ENCODE measurements at regions not wholly inside any gene's neighbourhood (a gene's known extent, or its start where the extent isn't known, plus 50 kb on each side); places are given as distances from the start of the nearest gene placed in this dataset.

DNA sequence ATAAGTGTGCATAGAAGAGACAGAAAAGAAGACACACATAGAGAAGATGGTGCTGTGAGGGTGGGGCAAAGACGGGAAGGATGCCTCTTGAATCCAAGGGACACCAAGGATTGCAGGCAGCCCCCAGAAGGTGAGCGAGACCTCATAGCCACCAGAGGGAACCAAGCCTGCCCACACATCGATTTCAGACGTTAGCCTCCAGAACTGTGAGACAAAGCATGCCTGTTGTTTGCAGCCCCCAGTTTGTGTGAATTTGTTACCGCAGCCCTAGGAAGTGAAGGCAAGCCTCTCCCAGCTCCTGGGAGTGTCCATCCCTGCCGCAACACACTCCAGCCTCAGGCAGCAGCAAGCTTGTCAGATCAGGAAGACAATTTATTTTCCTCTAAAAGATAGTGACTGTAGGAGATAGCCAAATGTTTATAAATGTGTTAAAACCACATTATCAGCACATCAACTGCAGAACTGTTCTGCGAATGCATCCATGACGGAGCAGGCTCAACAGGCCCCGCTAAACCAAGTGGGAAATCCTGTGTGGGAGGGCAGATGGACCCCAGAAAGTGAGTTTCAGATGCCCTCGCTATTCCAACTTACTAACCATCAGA, 543.3 kb downstream of the MATN1 start:
- H3K9me3 ChIP-seq = peaks cover 0 to 7% (median 0%) of the 10 kb centered on the region in 4 donors
- H3K4me3 ChIP-seq = no peak overlapping the region
- H3K27ac ChIP-seq (replicated peaks in 1 of 4) = no peak overlapping the region
- H3K27me3 ChIP-seq = no peaks in the 10 kb centered on the region
- 73% methylated on average over 7 of the region's 10 CpGs for WGBS
- TF ChIP-seq EP300 (IDR thresholded peaks at IDR 0.05) (no peak), POLR2A (IDR thresholded peaks at IDR 0.05; ENCODE audit: low read depth) (no peak), POLR2AphosphoS5 (IDR thresholded peaks at IDR 0.05) (no peak), CTCF (IDR thresholded peaks at IDR 0.05) (no peak)
- peak; percentile 88 for DNase-seq (ENCODE audit: extremely low spot score)
- no peaks in the 10 kb centered on the region for H3K4me1 ChIP-seq
- no peaks in the 10 kb centered on the region for H3K36me3 ChIP-seq
- intact Hi-C loops (cut with DNase I) = no loop called here

- intact Hi-C loops (cut with DNase I) = no loop called here
- 60% methylated on average over 1 of the region's 1 CpG for WGBS
- H3K4me3 ChIP-seq = no peak overlapping the region
Measured at GRCh38 chr1:30176477-30176876, 546.9 kb downstream of the MATN1 start.

DNA sequence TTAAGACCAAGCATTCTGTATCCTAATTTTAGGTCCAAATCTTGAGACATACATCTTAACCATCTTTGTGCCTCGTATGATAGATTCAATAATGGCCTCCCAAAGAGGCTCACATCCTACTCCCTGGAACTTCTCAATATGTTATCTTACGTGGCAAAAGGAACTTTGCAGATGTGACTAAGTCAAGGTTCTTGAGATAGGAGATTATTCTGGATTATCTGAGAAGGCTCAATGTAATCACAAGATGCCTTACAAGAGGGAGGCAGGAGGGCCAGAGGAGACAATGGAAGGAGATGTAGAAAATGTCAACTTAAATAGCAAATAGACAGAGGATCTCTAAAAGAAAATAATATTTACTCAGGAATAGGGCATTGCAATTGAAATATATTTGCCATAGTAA, 548.9 kb downstream of the MATN1 start:
- no peaks in the 10 kb centered on the region for H3K36me3 ChIP-seq
- H3K4me1 ChIP-seq = no peaks in the 10 kb centered on the region
- no peak for DNase-seq (ENCODE audit: extremely low spot score)
- H3K27ac ChIP-seq (replicated peaks in 1 of 4) = no peak overlapping the region
- TF ChIP-seq POLR2A (IDR thresholded peaks at IDR 0.05; ENCODE audit: low read depth) (no peak), CTCF (IDR thresholded peaks at IDR 0.05) (no peak), EP300 (IDR thresholded peaks at IDR 0.05) (no peak), POLR2AphosphoS5 (IDR thresholded peaks at IDR 0.05) (no peak)
- intact Hi-C loops (cut with DNase I) = no loop called here
- 83% methylated on average over 2 of the region's 2 CpGs for WGBS
- peaks cover 0 to 7% (median 0%) of the 10 kb centered on the region in 4 donors for H3K9me3 ChIP-seq
- H3K4me3 ChIP-seq = no peak overlapping the region
- H3K27me3 ChIP-seq = no peaks in the 10 kb centered on the region

More at GRCh38 chr1:30176477-30176876, 546.9 kb downstream of the MATN1 start:
- Histone ChIP-seq H3K27me3 (no peaks in the 10 kb centered on the region), H3K27ac (replicated peaks in 1 of 4) (no peak overlapping the region), H3K4me1 (no peaks in the 10 kb centered on the region), H3K36me3 (no peaks in the 10 kb centered on the region), H3K9me3 (peaks cover 0 to 7% (median 0%) of the 10 kb centered on the region in 4 donors)
- TF ChIP-seq CTCF (IDR thresholded peaks at IDR 0.05) = no peak
- TF ChIP-seq POLR2A (IDR thresholded peaks at IDR 0.05; ENCODE audit: low read depth) = no peak
- no peak for TF ChIP-seq POLR2AphosphoS5 (IDR thresholded peaks at IDR 0.05)
- no peak for TF ChIP-seq EP300 (IDR thresholded peaks at IDR 0.05)
- DNase-seq (ENCODE audit: extremely low spot score) = no peak

DNA sequence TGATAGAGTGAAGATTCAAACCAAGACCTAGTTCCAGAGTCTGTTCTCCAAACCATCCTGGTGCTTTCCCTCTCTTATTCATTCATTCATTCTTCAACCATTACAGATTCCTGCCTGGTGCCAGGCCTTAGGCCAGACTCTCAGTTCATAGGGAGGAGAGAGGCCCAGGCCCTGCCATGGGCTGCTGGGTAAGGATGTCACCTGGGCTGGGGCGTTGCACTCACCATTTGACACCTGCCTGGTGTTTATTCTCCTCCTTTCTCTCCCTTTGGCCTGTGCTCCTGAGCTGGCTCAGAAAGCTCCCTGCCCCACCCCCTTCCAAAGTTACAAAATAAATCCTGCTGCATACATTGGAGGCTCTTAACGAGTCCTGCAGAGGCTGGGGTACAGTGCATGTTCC, 549.8 kb downstream of the MATN1 start:
- WGBS = 49% methylated on average over 2 of the region's 2 CpGs
- H3K36me3 ChIP-seq = no peaks in the 10 kb centered on the region
- intact Hi-C loops (cut with DNase I) = no loop called here
- H3K4me3 ChIP-seq = no peak overlapping the region
- DNase-seq (ENCODE audit: extremely low spot score) = peak; percentile 77
- H3K27ac ChIP-seq (replicated peaks in 1 of 4) = no peak overlapping the region
- no peaks in the 10 kb centered on the region for H3K4me1 ChIP-seq
- TF ChIP-seq CTCF (IDR thresholded peaks at IDR 0.05) (no peak), POLR2A (IDR thresholded peaks at IDR 0.05; ENCODE audit: low read depth) (no peak), POLR2AphosphoS5 (IDR thresholded peaks at IDR 0.05) (no peak), EP300 (IDR thresholded peaks at IDR 0.05) (no peak)
- peaks cover 0 to 5% (median 0%) of the 10 kb centered on the region in 4 donors for H3K9me3 ChIP-seq
- no peaks in the 10 kb centered on the region for H3K27me3 ChIP-seq

GRCh38 chr1:30172757-30173156, 550.6 kb downstream of the MATN1 start:
- Histone ChIP-seq H3K27ac (replicated peaks in 1 of 4) (no peak overlapping the region), H3K4me3 (no peak overlapping the region), H3K9me3 (no peaks in the 10 kb centered on the region), H3K4me1 (no peaks in the 10 kb centered on the region), H3K36me3 (no peaks in the 10 kb centered on the region), H3K27me3 (no peaks in the 10 kb centered on the region)
- intact Hi-C loops (cut with DNase I) = no loop called here
- WGBS = 81% methylated on average over 2 of the region's 2 CpGs
- DNase-seq (ENCODE audit: extremely low spot score) = peak; percentile 29
- TF ChIP-seq POLR2AphosphoS5 (IDR thresholded peaks at IDR 0.05) (no peak), EP300 (IDR thresholded peaks at IDR 0.05) (no peak), POLR2A (IDR thresholded peaks at IDR 0.05; ENCODE audit: low read depth) (no peak), CTCF (IDR thresholded peaks at IDR 0.05) (no peak)

Measured in esophagus muscularis mucosa (tissue), 4 donors.